ENCODE measurements at regions not wholly inside any gene's neighbourhood (a gene's known extent, or its start where the extent isn't known, plus 50 kb on each side); places are given as distances from the start of the nearest gene placed in this dataset.

GRCh38 chr20:11076434-11077105 lies 402.8 kb upstream of the JAG1 start:
- TF ChIP-seq CTCF (IDR thresholded peaks at IDR 0.05; ENCODE audit: insufficient read depth, low read length, poor library complexity, severe bottlenecking) = no peak
- no peak for DNase-seq (ENCODE audit: low read depth)
- Histone ChIP-seq H3K4me3 (ENCODE audit: low read depth, low read length) (no peak overlapping the region), H3K27me3 (ENCODE audit: control insufficient read depth, insufficient read depth, low read length) (no peaks in the 10 kb centered on the region), H3K36me3 (ENCODE audit: control insufficient read depth, insufficient read depth, low read length) (no peaks in the 10 kb centered on the region)

GRCh38 chr20:11077226-11077625 lies 403.4 kb upstream of the JAG1 start:
- no peak for TF ChIP-seq CTCF (IDR thresholded peaks at IDR 0.05; ENCODE audit: insufficient read depth, low read length, poor library complexity, severe bottlenecking)
- H3K27me3 ChIP-seq (ENCODE audit: control insufficient read depth, insufficient read depth, low read length) = no peaks in the 10 kb centered on the region
- no peak overlapping the region for H3K4me3 ChIP-seq (ENCODE audit: low read depth, low read length)
- no peak for DNase-seq (ENCODE audit: low read depth)
- H3K36me3 ChIP-seq (ENCODE audit: control insufficient read depth, insufficient read depth, low read length) = no peaks in the 10 kb centered on the region

GRCh38 chr20:11080010-11080409 lies 406.2 kb upstream of the JAG1 start:
- Histone ChIP-seq H3K36me3 (ENCODE audit: control insufficient read depth, insufficient read depth, low read length) (no peaks in the 10 kb centered on the region), H3K4me3 (ENCODE audit: low read depth, low read length) (no peak overlapping the region), H3K27me3 (ENCODE audit: control insufficient read depth, insufficient read depth, low read length) (no peaks in the 10 kb centered on the region)
- DNase-seq (ENCODE audit: low read depth) = no peak
- TF ChIP-seq CTCF (IDR thresholded peaks at IDR 0.05; ENCODE audit: insufficient read depth, low read length, poor library complexity, severe bottlenecking) = no peak

GRCh38 chr20:11080781-11081377 lies 407.1 kb upstream of the JAG1 start:
- H3K27me3 ChIP-seq (ENCODE audit: control insufficient read depth, insufficient read depth, low read length) = no peaks in the 10 kb centered on the region
- H3K4me3 ChIP-seq (ENCODE audit: low read depth, low read length) = no peak overlapping the region
- DNase-seq (ENCODE audit: low read depth) = no peak
- TF ChIP-seq CTCF (IDR thresholded peaks at IDR 0.05; ENCODE audit: insufficient read depth, low read length, poor library complexity, severe bottlenecking) = no peak
- H3K36me3 ChIP-seq (ENCODE audit: control insufficient read depth, insufficient read depth, low read length) = no peaks in the 10 kb centered on the region

GRCh38 chr20:11083841-11084240 lies 410.0 kb upstream of the JAG1 start:
- Histone ChIP-seq H3K36me3 (ENCODE audit: control insufficient read depth, insufficient read depth, low read length) (no peaks in the 10 kb centered on the region), H3K4me3 (ENCODE audit: low read depth, low read length) (no peak overlapping the region), H3K27me3 (ENCODE audit: control insufficient read depth, insufficient read depth, low read length) (no peaks in the 10 kb centered on the region)
- DNase-seq (ENCODE audit: low read depth) = peak; percentile 25
- no peak for TF ChIP-seq CTCF (IDR thresholded peaks at IDR 0.05; ENCODE audit: insufficient read depth, low read length, poor library complexity, severe bottlenecking)

GRCh38 chr20:11084508-11084907 lies 410.7 kb upstream of the JAG1 start:
- Histone ChIP-seq H3K36me3 (ENCODE audit: control insufficient read depth, insufficient read depth, low read length) (no peaks in the 10 kb centered on the region), H3K27me3 (ENCODE audit: control insufficient read depth, insufficient read depth, low read length) (no peaks in the 10 kb centered on the region), H3K4me3 (ENCODE audit: low read depth, low read length) (no peak overlapping the region)
- no peak for TF ChIP-seq CTCF (IDR thresholded peaks at IDR 0.05; ENCODE audit: insufficient read depth, low read length, poor library complexity, severe bottlenecking)
- no peak for DNase-seq (ENCODE audit: low read depth)
